ENCODE measurements at regions not wholly inside any gene's neighbourhood (a gene's known extent, or its start where the extent isn't known, plus 50 kb on each side); places are given as distances from the start of the nearest gene placed in this dataset.

DNA sequence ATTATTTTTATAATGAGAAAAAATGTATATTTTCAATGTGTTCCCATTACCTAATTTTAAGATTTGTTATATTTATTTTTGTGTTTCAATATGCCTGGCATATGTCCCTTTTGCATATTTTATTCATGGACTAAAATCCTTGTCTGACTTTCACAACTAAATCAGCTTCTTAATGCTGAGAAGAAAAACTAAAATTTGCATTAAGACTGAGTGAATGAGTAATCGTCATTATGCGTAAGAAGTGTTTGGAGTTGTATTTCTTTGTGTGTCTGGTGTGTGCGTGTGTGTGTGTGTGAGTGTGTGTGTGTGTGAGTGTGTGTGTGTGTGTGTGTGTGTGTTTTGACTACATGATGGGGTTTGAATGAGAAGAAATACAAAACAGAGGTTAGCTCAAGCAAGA is 201.7 kb upstream of the SP8 start:
- no peak for TF ChIP-seq CTCF (conservative IDR thresholded peaks at IDR 0.05; ENCODE audit: low read depth, low read length)
- no peak for DNase-seq (ENCODE audit: low read depth)
- H3K4me3 ChIP-seq (ENCODE audit: low read depth, low read length): no peak overlapping the region

- TF ChIP-seq CTCF (conservative IDR thresholded peaks at IDR 0.05; ENCODE audit: low read depth, low read length): peak; percentile 53
- DNase-seq (ENCODE audit: low read depth): no peak
- H3K4me3 ChIP-seq (ENCODE audit: low read depth, low read length): no peak overlapping the region
Observed at GRCh38 chr7:20991544-20991943, 204.9 kb upstream of the SP8 start.

DNA sequence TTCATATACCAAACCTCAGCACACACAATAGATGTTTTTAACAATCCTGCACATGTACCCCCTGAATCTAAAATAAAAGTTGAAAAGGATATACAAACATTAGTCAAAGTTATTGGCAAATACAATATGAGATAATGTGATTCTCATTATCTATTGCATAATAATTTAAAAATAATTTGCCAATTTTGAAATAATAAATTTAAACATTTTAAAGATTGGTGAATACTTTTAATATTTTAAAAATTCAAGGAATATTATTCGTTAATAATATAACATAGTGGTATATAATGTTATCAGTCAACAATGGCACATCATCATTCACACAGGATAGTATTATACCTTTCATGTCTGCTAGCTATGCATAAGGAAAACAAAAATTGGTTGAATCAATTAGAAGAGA is 207.0 kb upstream of the SP8 start:
- DNase-seq (ENCODE audit: low read depth): no peak
- no peak for TF ChIP-seq CTCF (conservative IDR thresholded peaks at IDR 0.05; ENCODE audit: low read depth, low read length)
- no peak overlapping the region for H3K4me3 ChIP-seq (ENCODE audit: low read depth, low read length)

DNA sequence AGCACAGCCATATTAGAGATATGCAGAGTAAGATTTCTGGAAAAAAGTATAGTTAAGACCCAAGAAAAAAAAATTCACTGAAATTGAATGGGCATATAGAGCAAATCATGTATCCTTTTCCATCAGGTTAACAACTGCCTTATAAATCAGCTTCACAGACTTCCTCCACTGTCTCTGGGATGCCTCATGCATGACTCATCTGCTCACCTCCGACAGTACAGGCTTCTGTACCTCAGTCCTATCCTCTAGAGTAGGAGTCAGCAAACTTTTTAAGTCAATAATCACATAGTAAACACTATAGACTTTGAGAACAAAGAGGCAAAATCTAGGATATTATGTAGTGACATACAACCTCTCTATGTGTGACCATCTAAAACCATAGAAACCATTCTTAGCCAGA is 211.6 kb upstream of the SP8 start:
- H3K4me3 ChIP-seq (ENCODE audit: low read depth, low read length): no peak overlapping the region
- no peak for TF ChIP-seq CTCF (conservative IDR thresholded peaks at IDR 0.05; ENCODE audit: low read depth, low read length)
- no peak for DNase-seq (ENCODE audit: low read depth)

GRCh38 chr7:21011153-21011552 is 224.5 kb upstream of the SP8 start:
- no peak for TF ChIP-seq CTCF (conservative IDR thresholded peaks at IDR 0.05; ENCODE audit: low read depth, low read length)
- DNase-seq (ENCODE audit: low read depth): no peak
- H3K4me3 ChIP-seq (ENCODE audit: low read depth, low read length): no peak overlapping the region

DNA sequence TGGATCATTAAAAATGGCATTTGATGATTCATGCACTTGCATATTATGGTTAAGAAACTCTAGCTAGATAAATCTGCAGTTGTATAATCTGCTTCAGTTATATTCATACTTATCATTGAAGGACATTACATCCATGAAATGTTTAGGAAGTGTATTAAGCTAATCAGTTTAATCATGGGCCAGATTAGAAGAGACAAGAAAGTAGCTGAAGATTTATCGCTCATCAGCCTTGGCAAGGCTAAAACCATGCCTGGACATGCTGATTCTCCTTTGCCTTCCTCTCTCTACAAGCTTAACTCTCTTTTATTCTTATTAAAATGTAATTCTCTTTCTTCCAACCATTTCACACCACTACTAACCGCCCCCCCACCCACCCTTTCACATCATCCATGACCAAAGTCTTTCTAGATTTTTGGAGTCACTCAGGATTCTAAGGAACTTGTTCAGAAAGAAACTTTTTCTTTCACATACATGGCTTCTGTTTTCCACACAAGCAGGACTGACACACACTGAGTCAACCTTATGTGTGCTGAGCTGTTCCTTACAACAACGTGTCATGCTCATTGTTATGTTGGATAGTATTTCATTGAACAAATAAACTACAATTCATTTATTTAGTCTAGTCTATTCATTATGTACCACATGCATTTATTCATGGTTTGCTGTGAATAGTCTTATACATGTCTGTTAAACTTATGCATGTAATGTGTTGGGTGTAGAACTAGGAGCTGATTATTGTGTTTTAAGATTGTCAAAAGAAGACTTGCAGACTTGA is 227.3 kb upstream of the SP8 start:
- no peak overlapping the region for H3K4me3 ChIP-seq (ENCODE audit: low read depth, low read length)
- no peak for TF ChIP-seq CTCF (conservative IDR thresholded peaks at IDR 0.05; ENCODE audit: low read depth, low read length)
- DNase-seq (ENCODE audit: low read depth): no peak

- H3K4me3 ChIP-seq (ENCODE audit: low read depth, low read length): no peak overlapping the region
- TF ChIP-seq CTCF (conservative IDR thresholded peaks at IDR 0.05; ENCODE audit: low read depth, low read length): no peak
- DNase-seq (ENCODE audit: low read depth): no peak
Observed at GRCh38 chr7:21020667-21021066, 234.0 kb upstream of the SP8 start.
